H9 (cell line): ENCODE measurements at regions not wholly inside any gene's neighbourhood (a gene's known extent, or its start where the extent isn't known, plus 50 kb on each side); places are given as distances from the start of the nearest gene placed in this dataset.

ENCODE experiments used
- DNase-seq: peaks from one replicate; pipeline ENCODE4 v3.0.0-alpha.2; 2017
- H2AFZ ChIP-seq: one replicate; pipeline ENCODE4 v1.6.1; 2013; ENCODE audit warnings: mild to moderate bottlenecking, low read length, control low read depth, moderate library complexity
- H2AK5ac ChIP-seq: 2 replicates; pipeline ENCODE4 v1.6.1; 2013; ENCODE audit warnings: low read length, control low read depth, mixed read lengths; ENCODE audit not compliant: insufficient read length
- H2BK120ac ChIP-seq: one replicate; pipeline ENCODE4 v1.6.1; 2013; ENCODE audit warnings: low read depth, mild to moderate bottlenecking, low read length, control low read depth, inconsistent platforms; ENCODE audit not compliant: poor library complexity, severe bottlenecking
- H2BK12ac ChIP-seq: 2 replicates; pipeline ENCODE4 v1.6.1; 2013; ENCODE audit warnings: low read length, control low read depth, mixed read lengths, low read depth; ENCODE audit not compliant: insufficient read length
- H2BK15ac ChIP-seq: 2 replicates; pipeline ENCODE4 v1.6.1; 2013; ENCODE audit warnings: low read depth, low read length, control low read depth
- H2BK20ac ChIP-seq: one replicate; pipeline ENCODE4 v1.6.1; 2013; ENCODE audit warnings: low read depth, mild to moderate bottlenecking, low read length, control low read depth, inconsistent platforms; ENCODE audit not compliant: poor library complexity, severe bottlenecking
- H2BK5ac ChIP-seq: 2 replicates; pipeline ENCODE4 v1.6.1; 2013; ENCODE audit warnings: low read length, control low read depth, mixed read lengths; ENCODE audit not compliant: insufficient read length
- H3K14ac ChIP-seq: 2 replicates; pipeline ENCODE4 v1.6.1; 2013; ENCODE audit warnings: low read length, control low read depth; ENCODE audit not compliant: insufficient read depth
- H3K18ac ChIP-seq: 2 replicates; pipeline ENCODE4 v1.6.1; 2013; ENCODE audit warnings: low read depth, mild to moderate bottlenecking, mixed read lengths, low read length, control low read depth; ENCODE audit not compliant: insufficient read length
- H3K23ac ChIP-seq: 2 replicates; pipeline ENCODE4 v1.6.1; 2013; ENCODE audit warnings: low read length, control low read depth, mixed read lengths, low read depth; ENCODE audit not compliant: insufficient read length
- H3K23me2 ChIP-seq: 2 replicates; pipeline ENCODE4 v1.6.1; 2013; ENCODE audit warnings: low read depth, mild to moderate bottlenecking, mixed read lengths, low read length, control low read depth; ENCODE audit not compliant: insufficient read length, poor library complexity, severe bottlenecking
- H3K27ac ChIP-seq: 2 replicates; pipeline ENCODE4 v1.5.1; 2013; ENCODE audit warnings: low read length, control low read depth, mixed read lengths, low read depth; ENCODE audit not compliant: insufficient read length
- H3K27me3 ChIP-seq: 2 replicates; pipeline ENCODE4 v1.6.1; 2013; ENCODE audit warnings: low read length, control low read depth, inconsistent platforms; ENCODE audit not compliant: insufficient read depth
- H3K4ac ChIP-seq: 2 replicates; pipeline ENCODE4 v1.6.1; 2013; ENCODE audit warnings: low read depth, mild to moderate bottlenecking, control low read depth, inconsistent platforms, low read length, moderate library complexity
- H3K4me1 ChIP-seq: 2 replicates; pipeline ENCODE4 v1.6.1; 2013; ENCODE audit warnings: low read length, control low read depth, inconsistent platforms; ENCODE audit not compliant: insufficient read depth
- H3K4me2 ChIP-seq: 2 replicates; pipeline ENCODE4 v1.6.1; 2013; ENCODE audit warnings: low read length, control low read depth, mixed read lengths; ENCODE audit not compliant: insufficient read length, insufficient read depth
- H3K56ac ChIP-seq: 2 replicates; pipeline ENCODE4 v1.6.1; 2013; ENCODE audit warnings: low read depth, mild to moderate bottlenecking, mixed read lengths, low read length, control low read depth; ENCODE audit not compliant: insufficient read length
- H3K79me1 ChIP-seq: 2 replicates; pipeline ENCODE4 v1.6.1; 2013; ENCODE audit warnings: low read depth, mild to moderate bottlenecking, moderate library complexity, low read length, control low read depth, inconsistent platforms; ENCODE audit not compliant: insufficient read depth, poor library complexity, severe bottlenecking
- H3K79me2 ChIP-seq: 2 replicates; pipeline ENCODE4 v1.6.1; 2013; ENCODE audit warnings: low read length, control low read depth, inconsistent platforms; ENCODE audit not compliant: insufficient read depth
- H3K9ac ChIP-seq: 2 replicates; pipeline ENCODE4 v1.6.1; 2013; ENCODE audit warnings: low read length, control low read depth, mixed read lengths; ENCODE audit not compliant: insufficient read length; ENCODE audit errors: extremely low read depth
- H3K9me3 ChIP-seq: one replicate; pipeline ENCODE4 v1.6.1; 2013; ENCODE audit warnings: low read depth, low read length, inconsistent platforms; ENCODE audit not compliant: control insufficient read depth
- H3T11ph ChIP-seq: one replicate; pipeline ENCODE4 v1.6.1; 2013; ENCODE audit warnings: mild to moderate bottlenecking, low read length, control low read depth, inconsistent platforms
- H4K20me1 ChIP-seq: one replicate; pipeline ENCODE4 v1.6.1; 2013; ENCODE audit not compliant: control insufficient read depth, insufficient read length, insufficient read depth
- H4K5ac ChIP-seq: 2 replicates; pipeline ENCODE4 v1.6.1; 2013; ENCODE audit warnings: low read depth, mild to moderate bottlenecking, mixed read lengths, low read length, control low read depth; ENCODE audit not compliant: insufficient read length
- H4K8ac ChIP-seq: replicated peaks from 2 replicates; pipeline ENCODE4 v1.6.1; 2013; ENCODE audit warnings: low read length, control low read depth, mixed read lengths, low read depth; ENCODE audit not compliant: insufficient read length
- H4K91ac ChIP-seq: 2 replicates; pipeline ENCODE4 v1.6.1; 2013; ENCODE audit warnings: low read depth, mild to moderate bottlenecking, moderate library complexity, mixed read lengths, low read length, control low read depth; ENCODE audit not compliant: insufficient read length
- H3K27ac Mint-ChIP-seq, 3 experiments: 2 replicates in 2 of 3; 3 replicates in 1 of 3; pipeline ENCODE4 v1.8.0; 2020 to 2021; ENCODE audit warnings: mixed read lengths in 3 of 3, mild to moderate bottlenecking in 1 of 3, moderate library complexity in 1 of 3
- H3K27me3 Mint-ChIP-seq: 2 replicates; pipeline ENCODE4 v1.8.0; 2021; ENCODE audit warnings: low read depth, mild to moderate bottlenecking, moderate library complexity, mixed read lengths
- H3K36me3 Mint-ChIP-seq, 3 experiments: 2 replicates in 2 of 3; 3 replicates in 1 of 3; pipeline ENCODE4 v1.8.0; 2020 to 2021; ENCODE audit warnings: low read depth in 3 of 3, mixed read lengths in 3 of 3; ENCODE audit not compliant: insufficient read depth in 1 of 3
- H3K4me1 Mint-ChIP-seq, 2 experiments: 2 replicates each; pipeline ENCODE4 v1.8.0; 2020; ENCODE audit warnings: mixed read lengths in 2 of 2
- H3K4me3 Mint-ChIP-seq, 2 experiments: 2 replicates in 1 of 2; 3 replicates in 1 of 2; pipeline ENCODE4 v1.8.0; 2020 to 2021; ENCODE audit warnings: mild to moderate bottlenecking in 2 of 2, mixed read lengths in 2 of 2, moderate library complexity in 1 of 2
- H3K9me3 Mint-ChIP-seq, 2 experiments: 2 replicates in 1 of 2; 3 replicates in 1 of 2; pipeline ENCODE4 v1.8.0; 2020; ENCODE audit warnings: mild to moderate bottlenecking in 2 of 2, mixed read lengths in 2 of 2, moderate library complexity in 1 of 2
- WGBS: extraction: QIAGEN DNeasy Blood & Tissue Kit; methylation state at CpG from one replicate; pipeline ENCODE4 v1.1.7; 2013; ENCODE audit warnings: missing lambda C conversion rate, low lambda C conversion rate, mixed read lengths; ENCODE audit not compliant: insufficient read length; ENCODE audit errors: extremely low coverage; 5-methylcytosine and 5-hydroxymethylcytosine counted together
- TF ChIP-seq, protein P1 (sequence below): fragments of 200-600 bp; sonication (generic); conservative IDR thresholded peaks from 3 replicates; pipeline ENCODE4 v1.8.0; 2021; ENCODE audit warnings: antibody characterized with exemption, mild to moderate bottlenecking

- Mint-ChIP-seq H3K36me3 (peaks cover 4 to 9% (median 6%) of the 10 kb centered on the region in 3 experiments; a peak in 4 of 7 replicates), H3K27ac (no peak overlapping the region), H3K9me3 (peaks cover 6 to 7% of the 10 kb centered on the region in 2 experiments), H3K4me1 (no peaks in the 10 kb centered on the region), H3K4me3 (no peak overlapping the region), H3K27me3 (no peaks in the 10 kb centered on the region)
- H2BK20ac ChIP-seq = no peak overlapping the region
- H2BK12ac ChIP-seq = no peak overlapping the region
- no CpG with 5 or more reads among the region's 3 CpGs for WGBS
- no peak overlapping the region for H4K91ac ChIP-seq
- no peak overlapping the region for H3K23ac ChIP-seq
- no peaks in the 10 kb centered on the region for H3K9me3 ChIP-seq
- no peak for DNase-seq
- H3K9ac ChIP-seq = no peak overlapping the region
- H2BK5ac ChIP-seq = no peak overlapping the region
- H3K23me2 ChIP-seq = no peaks in the 10 kb centered on the region
- H3K79me2 ChIP-seq = no peaks in the 10 kb centered on the region
- H4K8ac ChIP-seq = no peak overlapping the region
- no peak overlapping the region for H3K14ac ChIP-seq
- H3K18ac ChIP-seq = no peak overlapping the region
- TF ChIP-seq, protein P1, sequence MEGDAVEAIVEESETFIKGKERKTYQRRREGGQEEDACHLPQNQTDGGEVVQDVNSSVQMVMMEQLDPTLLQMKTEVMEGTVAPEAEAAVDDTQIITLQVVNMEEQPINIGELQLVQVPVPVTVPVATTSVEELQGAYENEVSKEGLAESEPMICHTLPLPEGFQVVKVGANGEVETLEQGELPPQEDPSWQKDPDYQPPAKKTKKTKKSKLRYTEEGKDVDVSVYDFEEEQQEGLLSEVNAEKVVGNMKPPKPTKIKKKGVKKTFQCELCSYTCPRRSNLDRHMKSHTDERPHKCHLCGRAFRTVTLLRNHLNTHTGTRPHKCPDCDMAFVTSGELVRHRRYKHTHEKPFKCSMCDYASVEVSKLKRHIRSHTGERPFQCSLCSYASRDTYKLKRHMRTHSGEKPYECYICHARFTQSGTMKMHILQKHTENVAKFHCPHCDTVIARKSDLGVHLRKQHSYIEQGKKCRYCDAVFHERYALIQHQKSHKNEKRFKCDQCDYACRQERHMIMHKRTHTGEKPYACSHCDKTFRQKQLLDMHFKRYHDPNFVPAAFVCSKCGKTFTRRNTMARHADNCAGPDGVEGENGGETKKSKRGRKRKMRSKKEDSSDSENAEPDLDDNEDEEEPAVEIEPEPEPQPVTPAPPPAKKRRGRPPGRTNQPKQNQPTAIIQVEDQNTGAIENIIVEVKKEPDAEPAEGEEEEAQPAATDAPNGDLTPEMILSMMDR = no peak
- H3K4me2 ChIP-seq = no peak overlapping the region
- H4K5ac ChIP-seq = no peak overlapping the region
- no peak overlapping the region for H2BK15ac ChIP-seq
- no peak overlapping the region for H2AFZ ChIP-seq
- H3T11ph ChIP-seq = no peak overlapping the region
- H3K56ac ChIP-seq = no peak overlapping the region
- no peak overlapping the region for H2BK120ac ChIP-seq
- H3K27ac ChIP-seq = no peak overlapping the region
- no peaks in the 10 kb centered on the region for H3K79me1 ChIP-seq
- H2AK5ac ChIP-seq = no peak overlapping the region
- H3K4ac ChIP-seq = no peak overlapping the region
- H3K27me3 ChIP-seq = no peaks in the 10 kb centered on the region
- no peaks in the 10 kb centered on the region for H3K4me1 ChIP-seq
- no peaks in the 10 kb centered on the region for H4K20me1 ChIP-seq
Observed at GRCh38 chr2:54021702-54022101, 50.9 kb upstream of the PSME4 start.
